WTC11 (cell line): ENCODE measurements at regions not wholly inside any gene's neighbourhood (a gene's known extent, or its start where the extent isn't known, plus 50 kb on each side); places are given as distances from the start of the nearest gene placed in this dataset.

Source experiments
- ATAC-seq: fragments of 200-7000 bp; cut with Tn5 transposase; 2 replicates; pipeline ENCODE4 v1.10.0; 2021; ENCODE audit warnings: mild to moderate bottlenecking, moderate library complexity
- CTCF ChIA-PET: fragments of 300-600 bp; sonication (Branson Sonifier 250); formaldehyde crosslinking; loops from one replicate; lab custom pipeline; 2021; ENCODE audit warnings: antibody characterized with exemption; lab: Charles Lee
- POLR2A ChIA-PET: fragments of 350-600 bp; sonication (Branson Sonifier 250); formaldehyde crosslinking; loops from one replicate; lab custom pipeline; 2021; ENCODE audit warnings: antibody characterized with exemption; lab: Charles Lee
- DNase-seq: peaks from one replicate; pipeline ENCODE4 v3.0.0; 2021; ENCODE audit warnings: low spot score
- H3K27ac Mint-ChIP-seq: 2 replicates; pipeline ENCODE4 v1.8.0; 2021; ENCODE audit warnings: mixed read lengths
- H3K27me3 Mint-ChIP-seq: 2 replicates; pipeline ENCODE4 v1.8.0; 2021; ENCODE audit warnings: low read depth, mild to moderate bottlenecking, moderate library complexity, mixed read lengths
- H3K36me3 Mint-ChIP-seq: 2 replicates; pipeline ENCODE4 v1.8.0; 2021; ENCODE audit warnings: mixed read lengths
- H3K4me1 Mint-ChIP-seq: 2 replicates; pipeline ENCODE4 v1.8.0; 2022; ENCODE audit warnings: mixed read lengths
- H3K4me3 Mint-ChIP-seq: 2 replicates; pipeline ENCODE4 v1.8.0; 2021; ENCODE audit warnings: mild to moderate bottlenecking, moderate library complexity, mixed read lengths
- H3K9me3 Mint-ChIP-seq: 2 replicates; pipeline ENCODE4 v1.8.0; 2021; ENCODE audit warnings: mixed read lengths
- FOXJ3 ChIP-seq: sonication (generic); formaldehyde crosslinking; IDR thresholded peaks from 2 replicates; pipeline ENCODE4 v1.9.0; 2021; ENCODE audit warnings: missing genetic modification reagents, mild to moderate bottlenecking, borderline replicate concordance
- GTF2I ChIP-seq: fragments of 250-450 bp; sonication (Bioruptor Pico); conservative IDR thresholded peaks from 2 replicates; pipeline ENCODE4 v1.4.0; 2021; ENCODE audit warnings: mild to moderate bottlenecking
- NFATC4 ChIP-seq: fragments of 250-450 bp; sonication (Bioruptor Pico); IDR thresholded peaks from 2 replicates; pipeline ENCODE4 v1.9.0; 2021; ENCODE audit warnings: mild to moderate bottlenecking
- OVOL2 ChIP-seq: fragments of 250-450 bp; sonication (Bioruptor Pico); IDR thresholded peaks from 2 replicates; pipeline ENCODE4 v1.9.0; 2021; ENCODE audit warnings: mild to moderate bottlenecking, borderline replicate concordance
- SMAD4 ChIP-seq: sonication (generic); formaldehyde crosslinking; IDR thresholded peaks from 2 replicates; pipeline ENCODE4 v1.8.0; 2022; ENCODE audit warnings: mild to moderate bottlenecking, missing genetic modification reagents
- TEAD4 ChIP-seq: sonication (generic); formaldehyde crosslinking; IDR thresholded peaks from 2 replicates; pipeline ENCODE4 v1.8.0; 2022; ENCODE audit warnings: mild to moderate bottlenecking, missing genetic modification reagents
- ZNF219 ChIP-seq: sonication (generic); formaldehyde crosslinking; IDR thresholded peaks from 2 replicates; pipeline ENCODE4 v1.8.0; 2023; ENCODE audit warnings: missing genetic modification reagents, mild to moderate bottlenecking, borderline replicate concordance
- ZNF317 ChIP-seq: sonication (generic); formaldehyde crosslinking; IDR thresholded peaks from 2 replicates; pipeline ENCODE4 v1.8.1; 2023; ENCODE audit warnings: low read depth, mild to moderate bottlenecking, moderate library complexity, missing genetic modification reagents, borderline replicate concordance
- ZNF416 ChIP-seq: fragments of 250-450 bp; sonication (Bioruptor Pico); IDR thresholded peaks from 2 replicates; pipeline ENCODE4 v1.9.0; 2021; ENCODE audit warnings: mild to moderate bottlenecking, inconsistent platforms
- TF ChIP-seq, protein P1 (sequence below): sonication (generic); formaldehyde crosslinking; IDR thresholded peaks from 2 replicates; pipeline ENCODE4 v1.8.1; 2023; ENCODE audit warnings: mild to moderate bottlenecking, missing genetic modification reagents, borderline replicate concordance
- TF ChIP-seq, protein P2 (sequence below): sonication (generic); formaldehyde crosslinking; IDR thresholded peaks from 2 replicates; pipeline ENCODE4 v1.8.0; 2022; ENCODE audit warnings: mild to moderate bottlenecking, missing genetic modification reagents
- TF ChIP-seq, protein P3 (sequence below): sonication (generic); formaldehyde crosslinking; IDR thresholded peaks from 2 replicates; pipeline ENCODE4 v1.8.0; 2023; ENCODE audit warnings: missing genetic modification reagents
- TF ChIP-seq, protein P4 (sequence below): fragments of 250-450 bp; sonication (Bioruptor Pico); conservative IDR thresholded peaks from 2 replicates; pipeline ENCODE4 v1.9.0; 2021; ENCODE audit warnings: mild to moderate bottlenecking
- TF ChIP-seq, protein P5 (sequence below): sonication (generic); formaldehyde crosslinking; IDR thresholded peaks from 2 replicates; pipeline ENCODE4 v1.8.0; 2022; ENCODE audit warnings: mild to moderate bottlenecking, missing genetic modification reagents
- TF ChIP-seq, protein P6 (sequence below): fragments of 250-450 bp; sonication (Bioruptor Pico); IDR thresholded peaks from 2 replicates; pipeline ENCODE4 v1.9.0; 2021; ENCODE audit warnings: moderate library complexity, mild to moderate bottlenecking, inconsistent platforms, borderline replicate concordance
- TF ChIP-seq, protein P7 (sequence below): sonication (generic); formaldehyde crosslinking; IDR thresholded peaks from 2 replicates; pipeline ENCODE4 v1.8.0; 2023; ENCODE audit warnings: missing genetic modification reagents, mild to moderate bottlenecking, borderline replicate concordance
- TF ChIP-seq, protein P8 (sequence below): sonication (generic); formaldehyde crosslinking; conservative IDR thresholded peaks from 2 replicates; pipeline ENCODE4 v1.8.1; 2022; ENCODE audit warnings: mild to moderate bottlenecking, missing genetic modification reagents
- TF ChIP-seq, protein P9 (sequence below): sonication (generic); formaldehyde crosslinking; IDR thresholded peaks from 2 replicates; pipeline ENCODE4 v1.8.1; 2023; ENCODE audit warnings: mild to moderate bottlenecking, missing genetic modification reagents, moderate library complexity

DNA sequence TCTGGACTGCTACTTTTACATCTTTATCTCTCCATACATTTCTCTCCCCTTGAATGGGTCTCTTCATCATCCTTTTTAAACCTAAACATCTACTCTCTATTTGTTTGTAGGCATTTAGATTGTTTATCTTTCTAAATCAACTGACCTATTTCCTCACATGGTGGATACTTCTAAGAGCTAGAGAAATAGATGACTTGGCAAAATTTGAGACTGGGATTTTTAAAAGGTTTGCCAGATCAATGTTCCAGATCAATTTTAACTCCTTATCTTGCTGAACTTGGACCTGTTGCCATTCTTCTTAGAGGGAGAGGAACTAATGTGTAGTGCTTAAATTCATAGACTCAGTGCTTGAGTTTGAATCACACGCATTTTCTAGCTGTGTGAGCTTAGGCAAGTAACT is 144.2 kb upstream of the STEAP4 start:
- no peaks in the 10 kb centered on the region for H3K9me3 Mint-ChIP-seq
- no peak for TF ChIP-seq ZNF416 (CRISPR knock-in tag)
- TF ChIP-seq, all 79 proteins: peak for 0
- no peak overlapping the region for H3K27ac Mint-ChIP-seq
- no peak overlapping the region for H3K4me3 Mint-ChIP-seq
- H3K36me3 Mint-ChIP-seq, result no peaks in the 10 kb centered on the region
- H3K4me1 Mint-ChIP-seq, result peaks cover 21% of the 10 kb centered on the region
- ChIA-PET POLR2A (no interaction called here), CTCF (no interaction called here)
- no peaks in the 10 kb centered on the region; the same call in 1 of the 2 replicates for H3K27me3 Mint-ChIP-seq
- DNase-seq (no peak), ATAC-seq (no peak)

DNA sequence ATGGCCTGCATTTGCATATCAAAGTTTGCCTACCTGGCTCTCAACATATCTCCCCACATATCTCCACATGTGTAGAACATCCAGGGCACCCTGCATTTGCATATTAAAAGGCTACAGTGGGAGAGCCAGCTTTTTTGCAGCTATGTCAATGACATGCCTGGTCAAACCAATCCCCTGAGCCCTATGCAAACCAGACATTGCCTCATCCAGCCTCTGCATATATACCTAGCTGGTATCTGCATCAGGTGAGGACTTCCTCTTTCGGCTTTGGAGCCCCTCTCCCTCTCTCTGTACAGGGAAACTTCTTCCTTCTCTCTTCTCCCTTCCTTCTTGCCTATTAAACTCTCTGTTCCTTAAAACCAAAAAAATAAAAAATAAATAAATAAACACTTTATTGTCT is 142.7 kb upstream of the STEAP4 start:
- no peak for DNase-seq
- no peak overlapping the region for H3K4me3 Mint-ChIP-seq
- no peak overlapping the region for H3K27ac Mint-ChIP-seq
- POLR2A ChIA-PET, result no interaction called here
- CTCF ChIA-PET, result no interaction called here
- H3K4me1 Mint-ChIP-seq, result peaks cover 25% of the 10 kb centered on the region
- no peaks in the 10 kb centered on the region for H3K9me3 Mint-ChIP-seq
- no peaks in the 10 kb centered on the region for H3K36me3 Mint-ChIP-seq
- H3K27me3 Mint-ChIP-seq, result no peaks in the 10 kb centered on the region; the same call in 1 of the 2 replicates
- peak; percentile 69 for ATAC-seq
- TF ChIP-seq, protein P1, sequence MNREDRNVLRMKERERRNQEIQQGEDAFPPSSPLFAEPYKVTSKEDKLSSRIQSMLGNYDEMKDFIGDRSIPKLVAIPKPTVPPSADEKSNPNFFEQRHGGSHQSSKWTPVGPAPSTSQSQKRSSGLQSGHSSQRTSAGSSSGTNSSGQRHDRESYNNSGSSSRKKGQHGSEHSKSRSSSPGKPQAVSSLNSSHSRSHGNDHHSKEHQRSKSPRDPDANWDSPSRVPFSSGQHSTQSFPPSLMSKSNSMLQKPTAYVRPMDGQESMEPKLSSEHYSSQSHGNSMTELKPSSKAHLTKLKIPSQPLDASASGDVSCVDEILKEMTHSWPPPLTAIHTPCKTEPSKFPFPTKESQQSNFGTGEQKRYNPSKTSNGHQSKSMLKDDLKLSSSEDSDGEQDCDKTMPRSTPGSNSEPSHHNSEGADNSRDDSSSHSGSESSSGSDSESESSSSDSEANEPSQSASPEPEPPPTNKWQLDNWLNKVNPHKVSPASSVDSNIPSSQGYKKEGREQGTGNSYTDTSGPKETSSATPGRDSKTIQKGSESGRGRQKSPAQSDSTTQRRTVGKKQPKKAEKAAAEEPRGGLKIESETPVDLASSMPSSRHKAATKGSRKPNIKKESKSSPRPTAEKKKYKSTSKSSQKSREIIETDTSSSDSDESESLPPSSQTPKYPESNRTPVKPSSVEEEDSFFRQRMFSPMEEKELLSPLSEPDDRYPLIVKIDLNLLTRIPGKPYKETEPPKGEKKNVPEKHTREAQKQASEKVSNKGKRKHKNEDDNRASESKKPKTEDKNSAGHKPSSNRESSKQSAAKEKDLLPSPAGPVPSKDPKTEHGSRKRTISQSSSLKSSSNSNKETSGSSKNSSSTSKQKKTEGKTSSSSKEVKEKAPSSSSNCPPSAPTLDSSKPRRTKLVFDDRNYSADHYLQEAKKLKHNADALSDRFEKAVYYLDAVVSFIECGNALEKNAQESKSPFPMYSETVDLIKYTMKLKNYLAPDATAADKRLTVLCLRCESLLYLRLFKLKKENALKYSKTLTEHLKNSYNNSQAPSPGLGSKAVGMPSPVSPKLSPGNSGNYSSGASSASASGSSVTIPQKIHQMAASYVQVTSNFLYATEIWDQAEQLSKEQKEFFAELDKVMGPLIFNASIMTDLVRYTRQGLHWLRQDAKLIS, result no peak
- no peak for TF ChIP-seq ZNF317 (CRISPR knock-in tag)
- TF ChIP-seq, protein P2, sequence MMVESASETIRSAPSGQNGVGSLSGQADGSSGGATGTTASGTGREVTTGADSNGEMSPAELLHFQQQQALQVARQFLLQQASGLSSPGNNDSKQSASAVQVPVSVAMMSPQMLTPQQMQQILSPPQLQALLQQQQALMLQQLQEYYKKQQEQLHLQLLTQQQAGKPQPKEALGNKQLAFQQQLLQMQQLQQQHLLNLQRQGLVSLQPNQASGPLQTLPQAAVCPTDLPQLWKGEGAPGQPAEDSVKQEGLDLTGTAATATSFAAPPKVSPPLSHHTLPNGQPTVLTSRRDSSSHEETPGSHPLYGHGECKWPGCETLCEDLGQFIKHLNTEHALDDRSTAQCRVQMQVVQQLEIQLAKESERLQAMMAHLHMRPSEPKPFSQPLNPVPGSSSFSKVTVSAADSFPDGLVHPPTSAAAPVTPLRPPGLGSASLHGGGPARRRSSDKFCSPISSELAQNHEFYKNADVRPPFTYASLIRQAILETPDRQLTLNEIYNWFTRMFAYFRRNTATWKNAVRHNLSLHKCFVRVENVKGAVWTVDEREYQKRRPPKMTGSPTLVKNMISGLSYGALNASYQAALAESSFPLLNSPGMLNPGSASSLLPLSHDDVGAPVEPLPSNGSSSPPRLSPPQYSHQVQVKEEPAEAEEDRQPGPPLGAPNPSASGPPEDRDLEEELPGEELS (CRISPR knock-in tag), result no peak
- TF ChIP-seq NFATC4 (CRISPR knock-in tag), result no peak
- TF ChIP-seq, protein P3, sequence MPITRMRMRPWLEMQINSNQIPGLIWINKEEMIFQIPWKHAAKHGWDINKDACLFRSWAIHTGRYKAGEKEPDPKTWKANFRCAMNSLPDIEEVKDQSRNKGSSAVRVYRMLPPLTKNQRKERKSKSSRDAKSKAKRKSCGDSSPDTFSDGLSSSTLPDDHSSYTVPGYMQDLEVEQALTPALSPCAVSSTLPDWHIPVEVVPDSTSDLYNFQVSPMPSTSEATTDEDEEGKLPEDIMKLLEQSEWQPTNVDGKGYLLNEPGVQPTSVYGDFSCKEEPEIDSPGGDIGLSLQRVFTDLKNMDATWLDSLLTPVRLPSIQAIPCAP (CRISPR knock-in tag), result no peak
- TF ChIP-seq, protein P4, sequence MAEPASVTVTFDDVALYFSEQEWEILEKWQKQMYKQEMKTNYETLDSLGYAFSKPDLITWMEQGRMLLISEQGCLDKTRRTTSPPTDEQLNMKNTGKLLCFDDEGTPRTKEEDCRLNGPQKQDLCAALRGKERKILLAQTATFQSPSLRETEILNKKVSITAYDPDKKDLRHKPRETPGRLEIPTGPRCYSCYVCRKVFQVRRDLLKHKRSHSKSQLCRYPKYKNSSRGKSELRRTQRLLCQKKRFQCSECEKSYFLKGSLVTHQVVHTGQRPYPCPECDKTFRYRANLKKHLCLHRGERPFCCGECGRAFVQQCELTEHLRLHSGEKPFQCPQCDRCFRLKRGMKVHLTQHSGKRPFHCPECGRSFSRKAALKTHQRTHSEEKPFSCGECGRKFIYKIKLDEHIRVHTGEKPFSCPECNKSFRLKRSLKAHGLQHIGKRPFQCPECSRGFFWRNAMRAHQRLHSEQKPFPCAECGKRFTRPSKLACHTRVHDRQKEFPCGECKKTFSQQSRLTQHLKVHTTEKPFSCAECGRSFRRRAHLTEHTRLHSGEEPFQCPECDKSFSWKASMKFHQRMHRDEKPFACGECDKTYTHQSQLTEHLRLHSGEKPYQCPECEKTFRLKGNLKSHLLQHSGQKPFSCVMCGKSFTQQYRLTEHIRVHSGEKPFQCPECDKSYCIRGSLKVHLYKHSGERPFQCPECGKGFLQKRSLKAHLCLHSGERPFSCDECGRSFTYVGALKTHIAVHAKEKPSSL (CRISPR knock-in tag), result no peak
- TF ChIP-seq FOXJ3 (CRISPR knock-in tag), result no peak
- TF ChIP-seq OVOL2, result no peak
- no peak for TF ChIP-seq TEAD4 (CRISPR knock-in tag)
- no peak for TF ChIP-seq SMAD4 (CRISPR knock-in tag)
- TF ChIP-seq, protein P5, sequence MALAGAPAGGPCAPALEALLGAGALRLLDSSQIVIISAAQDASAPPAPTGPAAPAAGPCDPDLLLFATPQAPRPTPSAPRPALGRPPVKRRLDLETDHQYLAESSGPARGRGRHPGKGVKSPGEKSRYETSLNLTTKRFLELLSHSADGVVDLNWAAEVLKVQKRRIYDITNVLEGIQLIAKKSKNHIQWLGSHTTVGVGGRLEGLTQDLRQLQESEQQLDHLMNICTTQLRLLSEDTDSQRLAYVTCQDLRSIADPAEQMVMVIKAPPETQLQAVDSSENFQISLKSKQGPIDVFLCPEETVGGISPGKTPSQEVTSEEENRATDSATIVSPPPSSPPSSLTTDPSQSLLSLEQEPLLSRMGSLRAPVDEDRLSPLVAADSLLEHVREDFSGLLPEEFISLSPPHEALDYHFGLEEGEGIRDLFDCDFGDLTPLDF, result no peak
- TF ChIP-seq, protein P6, sequence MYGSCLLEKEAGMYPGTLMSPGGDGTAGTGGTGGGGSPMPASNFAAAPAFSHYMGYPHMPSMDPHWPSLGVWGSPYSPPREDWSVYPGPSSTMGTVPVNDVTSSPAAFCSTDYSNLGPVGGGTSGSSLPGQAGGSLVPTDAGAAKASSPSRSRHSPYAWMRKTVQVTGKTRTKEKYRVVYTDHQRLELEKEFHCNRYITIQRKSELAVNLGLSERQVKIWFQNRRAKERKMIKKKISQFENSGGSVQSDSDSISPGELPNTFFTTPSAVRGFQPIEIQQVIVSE (CRISPR knock-in tag), result no peak
- TF ChIP-seq, protein P7, sequence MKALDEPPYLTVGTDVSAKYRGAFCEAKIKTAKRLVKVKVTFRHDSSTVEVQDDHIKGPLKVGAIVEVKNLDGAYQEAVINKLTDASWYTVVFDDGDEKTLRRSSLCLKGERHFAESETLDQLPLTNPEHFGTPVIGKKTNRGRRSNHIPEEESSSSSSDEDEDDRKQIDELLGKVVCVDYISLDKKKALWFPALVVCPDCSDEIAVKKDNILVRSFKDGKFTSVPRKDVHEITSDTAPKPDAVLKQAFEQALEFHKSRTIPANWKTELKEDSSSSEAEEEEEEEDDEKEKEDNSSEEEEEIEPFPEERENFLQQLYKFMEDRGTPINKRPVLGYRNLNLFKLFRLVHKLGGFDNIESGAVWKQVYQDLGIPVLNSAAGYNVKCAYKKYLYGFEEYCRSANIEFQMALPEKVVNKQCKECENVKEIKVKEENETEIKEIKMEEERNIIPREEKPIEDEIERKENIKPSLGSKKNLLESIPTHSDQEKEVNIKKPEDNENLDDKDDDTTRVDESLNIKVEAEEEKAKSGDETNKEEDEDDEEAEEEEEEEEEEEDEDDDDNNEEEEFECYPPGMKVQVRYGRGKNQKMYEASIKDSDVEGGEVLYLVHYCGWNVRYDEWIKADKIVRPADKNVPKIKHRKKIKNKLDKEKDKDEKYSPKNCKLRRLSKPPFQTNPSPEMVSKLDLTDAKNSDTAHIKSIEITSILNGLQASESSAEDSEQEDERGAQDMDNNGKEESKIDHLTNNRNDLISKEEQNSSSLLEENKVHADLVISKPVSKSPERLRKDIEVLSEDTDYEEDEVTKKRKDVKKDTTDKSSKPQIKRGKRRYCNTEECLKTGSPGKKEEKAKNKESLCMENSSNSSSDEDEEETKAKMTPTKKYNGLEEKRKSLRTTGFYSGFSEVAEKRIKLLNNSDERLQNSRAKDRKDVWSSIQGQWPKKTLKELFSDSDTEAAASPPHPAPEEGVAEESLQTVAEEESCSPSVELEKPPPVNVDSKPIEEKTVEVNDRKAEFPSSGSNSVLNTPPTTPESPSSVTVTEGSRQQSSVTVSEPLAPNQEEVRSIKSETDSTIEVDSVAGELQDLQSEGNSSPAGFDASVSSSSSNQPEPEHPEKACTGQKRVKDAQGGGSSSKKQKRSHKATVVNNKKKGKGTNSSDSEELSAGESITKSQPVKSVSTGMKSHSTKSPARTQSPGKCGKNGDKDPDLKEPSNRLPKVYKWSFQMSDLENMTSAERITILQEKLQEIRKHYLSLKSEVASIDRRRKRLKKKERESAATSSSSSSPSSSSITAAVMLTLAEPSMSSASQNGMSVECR (CRISPR knock-in tag), result no peak
- TF ChIP-seq, protein P8, sequence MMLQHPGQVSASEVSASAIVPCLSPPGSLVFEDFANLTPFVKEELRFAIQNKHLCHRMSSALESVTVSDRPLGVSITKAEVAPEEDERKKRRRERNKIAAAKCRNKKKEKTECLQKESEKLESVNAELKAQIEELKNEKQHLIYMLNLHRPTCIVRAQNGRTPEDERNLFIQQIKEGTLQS (CRISPR knock-in tag), result no peak
- TF ChIP-seq, protein P9, sequence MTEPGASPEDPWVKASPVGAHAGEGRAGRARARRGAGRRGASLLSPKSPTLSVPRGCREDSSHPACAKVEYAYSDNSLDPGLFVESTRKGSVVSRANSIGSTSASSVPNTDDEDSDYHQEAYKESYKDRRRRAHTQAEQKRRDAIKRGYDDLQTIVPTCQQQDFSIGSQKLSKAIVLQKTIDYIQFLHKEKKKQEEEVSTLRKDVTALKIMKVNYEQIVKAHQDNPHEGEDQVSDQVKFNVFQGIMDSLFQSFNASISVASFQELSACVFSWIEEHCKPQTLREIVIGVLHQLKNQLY, result no peak
- no peak for TF ChIP-seq GTF2I (CRISPR knock-in tag)
- TF ChIP-seq ZNF219 (CRISPR knock-in tag), result no peak
